GM10248 (cell line): ENCODE measurements at regions not wholly inside any gene's neighbourhood (a gene's known extent, or its start where the extent isn't known, plus 50 kb on each side); places are given as distances from the start of the nearest gene placed in this dataset.

Experiments
- CTCF ChIA-PET: fragments of 300-600 bp; sonication (Branson Sonifier 250); formaldehyde crosslinking; extraction: SDS; loops from one replicate; lab custom pipeline; 2021; ENCODE audit warnings: antibody characterized with exemption; lab: Yijun Ruan, JAX
- POLR2A ChIA-PET: fragments of 350-650 bp; sonication (Branson Sonifier 250); formaldehyde crosslinking; extraction: SDS; loops from one replicate; lab custom pipeline; 2020; ENCODE audit warnings: antibody characterized with exemption; lab: Yijun Ruan, JAX
- DNase-seq: peaks from one replicate; pipeline ENCODE4 v3.0.0; 2012; ENCODE audit errors: extremely low spot score
- CTCF ChIP-seq: IDR thresholded peaks from 2 replicates; pipeline ENCODE4 v1.5.1; 2012; ENCODE audit warnings: mild to moderate bottlenecking, low read depth; ENCODE audit errors: extremely low read depth, missing control alignments, control extremely low read depth

GRCh38 chr2:236674238-236674637 is 104.6 kb downstream of the ACKR3 start:
- no peak for TF ChIP-seq CTCF
- POLR2A ChIA-PET = no interaction called here
- no peak for DNase-seq
- CTCF ChIA-PET = no interaction called here

- ChIA-PET POLR2A (no interaction called here), CTCF (no interaction called here)
- no peak for DNase-seq
- TF ChIP-seq CTCF = no peak
These were observed 105.0 kb downstream of the ACKR3 start for GRCh38 chr2:236674646-236675045.

DNA sequence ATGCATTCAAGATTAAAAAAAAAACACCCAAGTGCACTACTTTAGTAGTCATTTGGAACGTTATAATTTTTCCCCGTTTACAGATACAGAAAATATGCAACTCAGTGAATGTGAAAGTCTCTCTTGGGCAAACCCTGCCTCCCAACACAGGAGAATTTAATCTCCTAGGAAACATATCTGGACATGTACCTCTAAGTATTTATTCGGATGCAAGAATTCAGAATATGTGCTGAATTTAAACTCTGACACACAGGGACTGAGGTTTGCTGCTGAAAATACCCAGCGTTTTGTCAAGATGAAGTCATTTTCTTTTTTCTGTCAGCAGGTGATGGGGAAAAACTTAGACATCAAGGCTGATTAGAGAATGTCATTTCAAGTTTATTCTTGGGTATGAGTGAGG is 105.4 kb downstream of the ACKR3 start:
- TF ChIP-seq CTCF = no peak
- ChIA-PET POLR2A (no interaction called here), CTCF (no interaction called here)
- DNase-seq = no peak

DNA sequence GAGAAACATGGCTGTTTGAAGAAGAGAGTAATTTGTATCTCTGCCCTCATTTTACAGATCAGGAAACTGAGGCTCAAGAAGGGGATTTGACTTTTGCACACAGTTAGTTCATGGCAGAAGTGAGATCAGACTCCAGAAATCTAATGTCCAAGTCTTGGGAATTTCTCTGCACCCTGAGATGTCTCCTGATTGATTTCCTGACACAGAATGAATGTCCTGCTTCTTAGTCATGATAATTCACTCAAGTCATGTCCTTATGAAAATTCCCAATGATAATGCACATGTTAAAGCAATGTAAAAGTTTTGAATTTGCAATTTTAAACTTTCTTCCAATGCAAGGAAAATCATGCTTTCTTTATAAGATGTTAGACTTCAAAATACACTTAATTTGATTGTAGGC is 105.9 kb downstream of the ACKR3 start:
- POLR2A ChIA-PET = no interaction called here
- CTCF ChIA-PET = no interaction called here

GRCh38 chr2:236676136-236676873 is 106.7 kb downstream of the ACKR3 start:
- TF ChIP-seq CTCF = no peak
- POLR2A ChIA-PET = no interaction called here
- DNase-seq = no peak
- CTCF ChIA-PET = no interaction called here

More for the DNA sequence above, 105.9 kb downstream of the ACKR3 start:
- TF ChIP-seq CTCF = no peak
- no peak for DNase-seq

- no peak for TF ChIP-seq CTCF
- ChIA-PET CTCF (interaction anchor here (1.5 kb wide), 1 partner anchor 10 kb away, joined by 3 read pairs; no protein-coding TSS in a partner anchor), POLR2A (no interaction called here)
- DNase-seq = no peak
These were observed 107.7 kb downstream of the ACKR3 start for GRCh38 chr2:236677368-236677767.
